ENCODE measurements at regions not wholly inside any gene's neighbourhood (a gene's known extent, or its start where the extent isn't known, plus 50 kb on each side); places are given as distances from the start of the nearest gene placed in this dataset.

GRCh38 chr13:87872813-87873212 lies 201.6 kb downstream of the SLITRK5 start:
- DNase-seq (ENCODE audit: low read depth in 2 of 2) = no peak

GRCh38 chr13:87877477-87877876 lies 206.3 kb downstream of the SLITRK5 start:
- no peak for DNase-seq (ENCODE audit: low read depth in 2 of 2)

- DNase-seq (ENCODE audit: low read depth in 2 of 2) = no peak
Measured at GRCh38 chr13:87878706-87879105, 207.5 kb downstream of the SLITRK5 start.

GRCh38 chr13:87884884-87885283 lies 213.7 kb downstream of the SLITRK5 start:
- no peak for DNase-seq (ENCODE audit: low read depth in 2 of 2)

- DNase-seq (ENCODE audit: low read depth in 2 of 2) = no peak
Measured at GRCh38 chr13:87887459-87888123, 216.4 kb downstream of the SLITRK5 start.

GRCh38 chr13:87889254-87889653 lies 218.1 kb downstream of the SLITRK5 start:
- no peak for DNase-seq (ENCODE audit: low read depth in 2 of 2)

- DNase-seq (ENCODE audit: low read depth in 2 of 2) = no peak
Measured at GRCh38 chr13:87893186-87893585, 222.0 kb downstream of the SLITRK5 start.

GRCh38 chr13:87894059-87894458 lies 222.9 kb downstream of the SLITRK5 start:
- no peak for DNase-seq (ENCODE audit: low read depth in 2 of 2)

GRCh38 chr13:87903553-87903952 lies 232.4 kb downstream of the SLITRK5 start:
- no peak for DNase-seq (ENCODE audit: low read depth in 2 of 2)

GRCh38 chr13:87906411-87906810 lies 235.2 kb downstream of the SLITRK5 start:
- DNase-seq (ENCODE audit: low read depth in 2 of 2) = no peak

GRCh38 chr13:87907202-87907601 lies 236.0 kb downstream of the SLITRK5 start:
- no peak for DNase-seq (ENCODE audit: low read depth in 2 of 2)

GRCh38 chr13:87919956-87920355 lies 248.8 kb downstream of the SLITRK5 start:
- DNase-seq (ENCODE audit: low read depth in 2 of 2) = no peak

- no peak for DNase-seq (ENCODE audit: low read depth in 2 of 2)
Measured at GRCh38 chr13:87923753-87924152, 252.6 kb downstream of the SLITRK5 start.

GRCh38 chr13:87925006-87925405 lies 253.8 kb downstream of the SLITRK5 start:
- DNase-seq (ENCODE audit: low read depth in 2 of 2) = no peak

GRCh38 chr13:87940776-87941175 lies 269.6 kb downstream of the SLITRK5 start:
- no peak for DNase-seq (ENCODE audit: low read depth in 2 of 2)

- DNase-seq (ENCODE audit: low read depth in 2 of 2) = no peak
Measured at GRCh38 chr13:87941226-87941625, 270.1 kb downstream of the SLITRK5 start.

- no peak for DNase-seq (ENCODE audit: low read depth in 2 of 2)
Measured at GRCh38 chr13:87942205-87942604, 271.0 kb downstream of the SLITRK5 start.

GRCh38 chr13:87944038-87944437 lies 272.9 kb downstream of the SLITRK5 start:
- no peak for DNase-seq (ENCODE audit: low read depth in 2 of 2)

- no peak for DNase-seq (ENCODE audit: low read depth in 2 of 2)
Measured at GRCh38 chr13:87952377-87952776, 281.2 kb downstream of the SLITRK5 start.

- no peak for DNase-seq (ENCODE audit: low read depth in 2 of 2)
Measured at GRCh38 chr13:87953381-87953780, 282.2 kb downstream of the SLITRK5 start.

- DNase-seq (ENCODE audit: low read depth in 2 of 2) = no peak
Measured at GRCh38 chr13:87954091-87954490, 282.9 kb downstream of the SLITRK5 start.

- no peak for DNase-seq (ENCODE audit: low read depth in 2 of 2)
Measured at GRCh38 chr13:87961546-87961945, 290.4 kb downstream of the SLITRK5 start.

- DNase-seq (ENCODE audit: low read depth in 2 of 2) = no peak
Measured at GRCh38 chr13:87972568-87972967, 301.4 kb downstream of the SLITRK5 start.

GRCh38 chr13:87975035-87975434 lies 303.9 kb downstream of the SLITRK5 start:
- no peak for DNase-seq (ENCODE audit: low read depth in 2 of 2)
